GM18873 (cell line): ENCODE measurements at regions not wholly inside any gene's neighbourhood (a gene's known extent, or its start where the extent isn't known, plus 50 kb on each side); places are given as distances from the start of the nearest gene placed in this dataset.

Source experiments
- ATAC-seq: cut with Tn5 transposase; IDR thresholded peaks from one replicate; pipeline ENCODE4 v1.9.1; 2021; ENCODE audit warnings: mild to moderate bottlenecking, moderate library complexity, moderate number of reproducible peaks; ENCODE audit not compliant: unreplicated experiment, low FRiP score

DNA sequence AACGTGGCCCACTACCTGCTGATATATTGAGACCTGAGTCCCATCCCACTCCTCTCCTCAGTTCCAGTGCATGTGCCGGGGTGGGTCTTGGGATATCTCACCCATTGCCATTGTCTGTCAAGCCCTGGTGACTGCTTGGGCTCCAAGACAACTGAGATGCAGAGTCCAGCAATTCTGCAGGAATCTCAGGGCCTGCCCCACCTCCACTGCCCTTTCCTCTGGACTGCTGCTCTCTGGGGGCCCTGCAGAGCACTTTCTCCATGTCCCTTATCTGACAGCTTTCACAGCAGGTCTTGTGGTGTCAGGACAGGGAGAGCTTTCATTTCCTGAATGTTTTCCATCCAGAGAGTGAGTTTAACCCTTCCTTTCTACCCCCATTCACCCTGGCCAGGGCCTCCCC, 152.9 kb downstream of the ARL4C start:
- ATAC-seq: no peak

GRCh38 chr2:234343372-234343771, 153.5 kb downstream of the ARL4C start:
- ATAC-seq: no peak

GRCh38 chr2:234341306-234341985, 155.4 kb downstream of the ARL4C start:
- ATAC-seq: no peak

- no peak for ATAC-seq
These were observed 157.4 kb downstream of the ARL4C start for GRCh38 chr2:234339501-234339900.

DNA sequence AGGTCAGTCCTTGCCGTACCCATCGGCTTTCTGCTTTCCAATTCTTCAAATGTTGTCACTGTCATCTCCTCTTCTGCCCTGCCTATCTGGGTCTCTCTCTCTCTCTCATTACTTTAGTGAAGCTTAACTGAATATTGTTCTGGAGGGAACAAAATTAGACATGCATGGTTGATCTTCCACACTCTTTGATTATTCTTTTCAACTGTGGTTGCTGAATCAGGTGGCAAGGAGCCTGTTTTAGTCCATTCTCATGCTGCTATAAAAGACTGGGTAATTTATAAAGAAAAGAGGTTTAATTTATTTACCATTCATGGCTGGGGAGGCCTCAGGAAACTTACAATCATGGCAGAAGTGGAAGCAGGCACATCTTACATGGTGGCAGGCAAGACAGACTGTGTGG, 157.9 kb downstream of the ARL4C start:
- no peak for ATAC-seq

DNA sequence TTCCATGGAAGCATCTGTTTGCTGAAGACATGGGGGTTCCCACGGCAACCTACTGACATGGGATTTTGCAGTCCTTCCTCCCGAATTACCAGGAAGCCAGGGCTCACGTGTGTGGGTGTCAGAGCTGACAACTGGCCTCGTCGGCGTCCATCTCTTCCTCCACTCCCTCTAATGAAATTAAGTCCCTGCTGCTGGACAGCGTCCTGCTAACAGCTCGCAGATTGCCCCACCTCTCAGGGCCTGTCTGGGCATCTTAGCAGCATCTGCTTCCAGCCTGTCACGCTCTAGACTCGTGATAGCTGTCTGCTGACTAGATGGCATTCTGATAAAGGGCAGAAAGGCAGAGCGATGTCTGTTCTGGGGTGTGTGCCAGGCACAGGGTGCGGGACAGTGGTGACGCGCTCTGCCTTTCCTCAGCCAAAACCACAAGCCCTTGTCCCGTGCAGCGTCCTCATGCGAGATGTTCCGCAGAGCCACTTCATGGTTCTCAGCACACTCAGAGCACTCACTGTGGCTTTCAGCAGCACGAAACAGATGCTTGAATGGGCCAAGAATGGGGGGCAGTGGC, 161.1 kb downstream of the ARL4C start:
- no peak for ATAC-seq

GRCh38 chr2:234334756-234335155, 162.1 kb downstream of the ARL4C start:
- no peak for ATAC-seq

GRCh38 chr2:234334151-234334550, 162.7 kb downstream of the ARL4C start:
- ATAC-seq: no peak

GRCh38 chr2:234333168-234334130, 163.4 kb downstream of the ARL4C start:
- ATAC-seq: no peak

DNA sequence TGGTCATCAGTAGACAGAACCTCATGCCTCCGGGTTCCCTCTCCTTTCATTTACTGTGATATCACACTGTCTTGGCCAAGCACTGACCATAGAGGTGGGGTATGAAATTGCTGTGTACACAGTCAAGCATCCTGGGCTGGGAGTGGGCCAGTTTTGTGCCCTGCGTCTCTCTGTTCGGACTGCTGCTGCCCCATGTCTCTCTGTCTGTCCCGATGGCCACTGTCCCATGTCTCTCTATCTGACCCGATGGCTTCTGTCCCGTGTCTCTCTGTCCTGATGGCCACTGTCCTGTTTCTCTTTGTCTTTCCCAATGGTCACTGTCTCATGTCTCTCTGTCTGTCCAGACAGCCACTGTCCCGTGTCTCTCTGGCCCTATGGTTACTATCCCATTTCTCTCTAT, 164.9 kb downstream of the ARL4C start:
- no peak for ATAC-seq

GRCh38 chr2:234331566-234331965, 165.3 kb downstream of the ARL4C start:
- no peak for ATAC-seq

GRCh38 chr2:234330902-234331301, 166.0 kb downstream of the ARL4C start:
- ATAC-seq: no peak

DNA sequence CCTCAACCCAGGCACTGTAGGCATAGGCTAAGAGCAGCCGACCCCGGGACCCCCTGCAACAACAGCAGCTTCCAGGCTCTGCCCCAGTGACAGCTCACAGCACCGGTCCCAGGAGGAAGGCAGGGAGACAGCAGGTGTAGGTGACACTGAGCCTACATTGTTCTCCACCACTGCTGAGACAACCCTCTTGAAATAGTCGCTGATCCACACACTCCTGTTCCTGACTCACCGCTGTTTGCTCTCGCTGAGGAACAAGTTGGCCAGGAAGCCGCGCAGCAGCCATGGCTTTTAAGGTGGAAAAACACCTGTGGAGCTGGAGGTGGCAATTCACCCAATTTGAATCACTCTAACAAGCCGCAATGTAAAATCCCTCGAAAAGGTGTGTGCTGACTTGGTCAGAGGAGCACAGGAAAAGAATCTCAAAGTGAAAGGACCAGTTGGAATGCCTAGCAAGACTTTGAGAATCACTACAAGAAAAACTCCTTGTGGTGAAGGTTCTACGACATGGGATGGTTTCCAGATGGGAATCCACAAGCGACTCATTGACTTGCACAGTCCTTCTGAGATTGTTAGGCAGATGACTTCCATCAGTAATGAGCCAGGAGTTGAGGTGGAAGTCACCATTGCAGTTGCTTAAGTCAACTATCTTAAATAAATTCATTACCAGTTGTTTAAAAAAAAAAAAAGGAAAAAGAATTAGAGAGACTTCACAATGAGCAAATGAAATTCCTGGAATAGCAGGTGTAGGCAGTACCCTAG, 167.5 kb downstream of the ARL4C start:
- no peak for ATAC-seq

DNA sequence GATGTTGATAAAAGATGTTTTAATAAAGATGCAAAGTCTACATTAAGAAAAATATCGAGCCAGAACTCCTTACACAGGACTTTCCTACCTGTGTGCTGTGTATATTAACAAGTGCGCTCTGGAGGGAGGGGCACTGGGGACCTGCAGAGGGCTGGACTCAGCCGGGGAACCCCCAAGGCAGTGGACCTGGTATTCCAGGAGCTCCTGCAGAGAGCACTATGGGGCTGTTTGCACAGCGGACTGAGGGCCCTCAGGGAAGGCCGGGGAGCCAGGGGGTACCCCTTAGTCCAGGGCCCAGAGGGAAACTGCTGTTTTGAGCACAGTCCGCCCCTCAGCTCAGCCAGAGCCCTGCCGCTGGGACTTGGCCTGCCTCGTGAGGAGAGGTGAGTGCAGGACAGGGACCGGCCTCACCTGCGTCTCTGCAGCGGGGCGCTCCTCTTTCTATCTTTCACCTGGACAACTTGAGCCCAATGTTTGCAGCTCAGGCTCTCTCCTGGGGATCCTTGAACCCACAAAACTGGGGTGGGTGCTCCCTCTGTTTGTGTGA, 168.4 kb downstream of the ARL4C start:
- ATAC-seq: no peak

DNA sequence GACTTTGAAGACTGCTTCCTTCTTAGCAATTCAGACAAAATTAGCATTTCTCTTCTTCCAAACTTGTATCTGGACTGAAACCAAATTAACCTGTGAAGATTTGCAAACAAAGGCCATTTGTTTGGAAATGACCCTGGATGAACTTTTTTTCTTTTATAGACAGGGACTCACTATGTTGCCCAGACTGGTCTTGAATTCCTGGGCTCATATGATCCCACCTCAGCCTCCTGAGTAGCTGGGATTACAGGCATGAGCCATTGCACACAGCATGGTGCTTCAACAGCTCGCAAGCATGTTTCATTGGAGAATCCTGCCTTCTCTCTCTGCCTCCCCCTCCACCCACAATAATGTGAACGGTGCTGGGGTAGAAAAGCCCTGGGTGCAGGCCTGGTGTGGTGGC, 170.2 kb downstream of the ARL4C start:
- ATAC-seq: no peak

DNA sequence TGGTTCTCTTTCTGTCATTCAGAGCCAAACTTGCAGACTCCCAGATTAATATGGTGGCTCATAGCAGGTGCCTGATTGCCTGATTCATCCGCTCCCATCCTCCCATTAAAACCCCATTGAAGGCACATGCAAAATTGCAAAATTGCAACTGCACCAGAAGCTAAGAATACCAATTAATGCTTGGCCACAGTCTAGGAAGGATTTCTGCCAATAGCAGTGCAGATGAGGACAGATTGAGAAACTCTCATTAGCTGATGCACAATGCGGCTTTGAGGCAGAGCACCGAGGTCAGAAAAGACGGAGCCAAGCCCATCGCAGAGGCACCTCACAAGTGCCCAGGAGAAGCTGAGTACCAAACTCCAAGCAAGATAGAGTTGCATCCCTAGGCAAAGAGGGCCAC, 172.8 kb downstream of the ARL4C start:
- ATAC-seq: no peak

DNA sequence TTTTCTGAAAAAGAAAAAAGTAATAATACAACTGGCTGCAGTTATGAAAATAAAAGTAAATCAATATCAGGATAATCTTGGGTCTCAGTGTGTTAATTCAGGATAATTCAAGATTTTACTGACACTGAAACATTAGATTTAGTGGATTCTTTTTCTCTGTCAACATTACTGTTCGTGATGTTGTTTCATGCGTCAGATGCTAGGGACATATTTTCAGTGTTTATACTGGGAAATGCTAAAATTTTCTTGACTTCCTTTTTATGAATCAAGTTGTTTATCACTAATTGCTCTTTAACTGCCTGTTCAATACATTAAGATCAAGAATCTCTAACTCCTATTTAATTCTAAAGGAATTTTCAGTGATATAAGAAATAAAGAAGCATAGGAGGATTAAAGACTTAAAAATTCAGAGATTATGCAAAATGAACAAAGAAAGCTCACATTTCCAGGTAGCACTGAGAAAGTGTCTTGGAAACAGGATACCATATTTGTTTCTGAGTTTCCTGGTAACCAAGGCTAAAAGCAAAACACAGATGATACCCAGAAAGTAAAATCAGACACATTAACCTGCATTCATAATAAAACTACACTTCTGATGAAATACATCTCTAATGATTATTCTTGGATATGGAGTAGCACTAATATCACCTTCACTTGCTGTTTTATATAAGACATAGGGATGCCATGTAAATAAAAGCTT, 174.0 kb downstream of the ARL4C start:
- no peak for ATAC-seq

DNA sequence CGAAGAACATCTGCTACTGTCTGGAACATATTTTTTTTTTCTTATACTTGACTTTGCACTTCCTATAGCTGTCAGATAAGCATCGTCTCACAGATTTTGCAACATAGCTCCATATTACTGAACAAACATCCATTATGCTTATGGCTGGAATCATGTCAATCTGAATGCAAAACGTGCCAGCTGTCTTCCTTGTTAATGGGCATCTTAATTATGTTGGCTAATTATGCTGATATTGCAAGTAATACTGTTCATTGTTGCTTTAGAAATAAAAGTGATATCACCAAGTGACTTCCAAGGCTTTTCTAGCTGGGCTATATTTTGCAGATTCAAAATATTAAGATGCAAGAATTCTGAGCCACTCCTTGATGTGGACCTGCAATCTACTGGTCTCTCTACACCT, 176.8 kb downstream of the ARL4C start:
- ATAC-seq: no peak

DNA sequence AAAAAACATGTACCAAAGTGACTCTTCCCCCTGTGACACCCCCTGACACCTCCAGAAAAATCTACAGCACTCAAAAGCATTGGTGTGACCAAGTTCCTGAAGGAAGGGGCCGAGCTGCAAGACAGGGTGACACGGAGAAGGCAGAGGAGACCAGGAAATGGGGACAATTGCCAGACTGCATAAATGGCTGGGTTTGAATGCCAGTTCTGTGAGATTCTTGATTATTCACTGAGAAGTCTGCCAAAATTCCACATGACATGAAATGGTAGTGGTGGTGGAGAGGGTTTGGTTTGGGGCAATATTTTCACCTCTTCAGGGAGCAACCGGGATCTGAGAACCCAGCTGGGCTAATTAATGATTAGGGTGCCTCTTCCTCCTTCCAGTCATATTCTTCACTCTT, 178.5 kb downstream of the ARL4C start:
- no peak for ATAC-seq

- ATAC-seq: no peak
These were observed 183.3 kb downstream of the ARL4C start for GRCh38 chr2:234313558-234313957.
